ENCODE measurements at regions not wholly inside any gene's neighbourhood (a gene's known extent, or its start where the extent isn't known, plus 50 kb on each side); places are given as distances from the start of the nearest gene placed in this dataset.

- TF ChIP-seq EZH2 (IDR thresholded peaks at IDR 0.05) (no peak), POLR2AphosphoS5 (IDR thresholded peaks at IDR 0.05; ENCODE audit: borderline replicate concordance, low read depth, low read length) (no peak)
Measured at GRCh38 chr14:105878554-105878953, 352.2 kb downstream of the TMEM121 start.

Measured in SK-N-MC (cell line).